Anterior cingulate cortex (tissue), 58 donors: ENCODE measurements at regions not wholly inside any gene's neighbourhood (a gene's known extent, or its start where the extent isn't known, plus 50 kb on each side); places are given as distances from the start of the nearest gene placed in this dataset.
"Not testable (repeated sequence)": the region's sequence is repeated elsewhere in the genome, so short reads cannot be mapped to it uniquely, and the experiment has no call there.

Source experiments
- DNase-seq, 58 donors: peaks; one replicate each; lab custom pipeline; 2025; lab: John Stamatoyannopoulos, UW

DNA sequence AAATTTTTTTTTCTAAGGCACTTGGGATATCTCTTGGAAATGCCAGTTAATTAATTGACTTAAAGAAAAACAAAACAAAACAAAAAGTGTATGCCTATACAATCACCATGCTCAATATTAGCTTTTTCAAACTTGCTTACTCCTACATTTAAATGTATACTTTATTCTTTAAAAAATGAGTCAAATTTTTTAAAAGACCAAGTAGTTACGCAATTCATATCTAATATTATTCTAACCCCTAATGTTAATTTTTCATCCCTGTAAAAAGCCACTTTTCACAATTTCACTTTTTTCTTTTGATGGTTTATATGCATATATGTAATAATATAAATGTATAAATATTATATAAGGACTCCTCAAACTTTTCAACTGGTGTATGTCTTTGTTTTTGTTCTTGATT is 211.2 kb downstream of the PRDM9 start:
- no peak for DNase-seq

DNA sequence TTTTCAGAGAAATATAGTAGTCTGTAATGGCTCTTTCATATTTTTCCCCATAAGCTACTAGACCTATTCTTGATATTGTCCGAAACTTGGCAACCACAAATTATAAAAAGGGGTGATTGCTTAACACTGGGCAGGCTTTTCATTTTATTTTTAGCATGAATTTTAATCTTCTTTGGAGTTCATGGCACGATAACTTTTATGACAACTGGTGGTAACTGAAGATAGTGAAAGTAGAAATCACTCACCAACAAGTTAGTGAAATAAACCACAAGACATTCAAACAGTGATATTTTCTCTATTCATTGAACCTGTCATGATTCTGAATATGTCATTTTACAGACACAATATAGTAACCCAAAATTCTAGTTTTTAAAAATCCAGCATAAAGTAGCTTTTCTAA is 213.9 kb downstream of the PRDM9 start:
- DNase-seq = no peak

DNA sequence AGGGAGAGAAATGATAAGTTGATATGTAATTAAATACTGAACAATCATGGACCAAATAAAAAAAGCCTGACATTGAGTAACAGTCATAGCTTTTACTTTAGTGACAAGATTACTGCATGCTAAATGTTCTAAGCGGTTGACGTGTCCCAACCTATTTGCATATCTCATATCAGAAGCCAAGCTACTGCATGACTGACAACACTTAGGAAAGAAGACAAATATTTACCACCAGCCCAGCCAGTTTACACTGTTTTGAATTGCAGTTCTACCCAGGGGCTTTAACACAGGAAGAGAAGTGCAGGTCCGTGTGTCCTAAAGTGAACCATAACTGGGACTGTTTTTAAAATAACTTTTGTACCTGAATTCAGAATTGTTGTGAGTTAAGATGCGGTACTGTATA is 219.9 kb downstream of the PRDM9 start:
- no peak for DNase-seq

DNA sequence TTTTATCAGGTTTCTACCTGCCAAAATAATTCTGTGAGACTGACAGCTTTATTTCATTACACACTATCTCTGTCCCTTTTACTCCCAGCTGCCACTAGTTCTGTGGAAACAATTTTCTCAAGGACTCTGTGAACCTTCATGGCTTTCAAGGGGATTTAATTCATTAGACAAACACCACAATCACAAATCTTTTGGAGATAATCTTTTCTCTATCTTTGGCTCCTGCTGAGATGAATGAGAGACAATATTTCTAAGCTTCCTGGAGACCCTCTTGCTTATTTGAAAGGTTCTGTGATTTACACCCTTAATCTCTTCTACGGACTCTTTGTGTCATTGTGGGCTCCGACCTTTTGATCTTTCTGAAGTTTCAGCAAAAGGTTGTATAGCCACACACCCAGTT is 222.6 kb downstream of the PRDM9 start:
- no peak for DNase-seq

DNA sequence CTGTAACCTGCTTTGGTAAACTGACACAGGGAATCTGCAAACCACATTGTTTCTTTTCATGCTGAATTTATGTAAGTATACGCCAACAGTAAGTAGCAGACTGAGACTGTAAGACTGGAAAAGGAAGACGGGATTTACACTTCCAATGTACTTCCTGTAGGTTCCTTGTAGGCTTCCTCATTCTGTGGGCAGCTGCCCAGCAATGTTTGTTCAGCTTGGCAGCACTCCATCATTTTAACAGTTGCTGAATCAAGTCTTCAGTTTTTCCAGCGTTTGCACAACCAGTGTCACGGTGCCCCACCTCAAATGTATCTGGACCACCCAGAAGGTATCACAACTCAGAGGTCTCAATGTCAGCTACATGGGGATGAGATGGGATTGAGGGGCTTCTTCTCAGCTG is 232.6 kb downstream of the PRDM9 start:
- no peak for DNase-seq

DNA sequence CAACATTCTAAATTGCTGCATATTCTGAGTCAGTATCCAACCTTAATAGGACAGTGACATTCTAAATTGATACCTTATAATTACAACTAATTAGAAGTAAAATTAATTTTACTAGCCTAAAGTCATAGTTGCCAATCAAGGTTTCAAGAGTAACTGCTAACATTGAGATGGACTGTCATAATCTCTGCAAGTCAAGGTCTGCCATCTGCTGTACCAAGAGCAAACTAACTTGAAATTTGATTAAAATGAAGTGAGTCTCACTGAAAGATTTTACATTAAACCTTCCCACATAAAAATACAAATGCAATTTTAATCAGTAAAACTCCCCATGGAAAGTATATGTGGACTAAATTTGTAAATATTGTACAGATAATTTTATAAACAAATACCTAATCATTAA is 235.3 kb downstream of the PRDM9 start:
- DNase-seq = no peak

DNA sequence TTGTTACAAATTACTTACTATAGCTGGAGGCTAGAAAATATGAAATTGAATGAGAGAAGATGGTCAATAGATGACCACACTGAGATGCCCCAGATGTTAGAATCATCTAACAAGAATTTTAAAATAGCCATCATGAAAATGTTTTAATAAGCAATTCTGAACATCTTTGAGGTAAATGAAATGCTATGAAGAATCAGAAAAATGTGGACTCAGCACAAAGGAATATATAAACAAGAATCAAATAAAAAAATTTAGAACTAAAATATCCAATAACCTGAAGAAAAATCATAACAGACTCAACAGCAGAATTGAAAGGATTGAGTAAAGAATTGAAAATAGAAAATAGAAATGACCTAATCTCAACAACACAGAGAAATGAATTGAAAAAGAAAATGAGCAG is 248.5 kb downstream of the PRDM9 start:
- DNase-seq = no peak

DNA sequence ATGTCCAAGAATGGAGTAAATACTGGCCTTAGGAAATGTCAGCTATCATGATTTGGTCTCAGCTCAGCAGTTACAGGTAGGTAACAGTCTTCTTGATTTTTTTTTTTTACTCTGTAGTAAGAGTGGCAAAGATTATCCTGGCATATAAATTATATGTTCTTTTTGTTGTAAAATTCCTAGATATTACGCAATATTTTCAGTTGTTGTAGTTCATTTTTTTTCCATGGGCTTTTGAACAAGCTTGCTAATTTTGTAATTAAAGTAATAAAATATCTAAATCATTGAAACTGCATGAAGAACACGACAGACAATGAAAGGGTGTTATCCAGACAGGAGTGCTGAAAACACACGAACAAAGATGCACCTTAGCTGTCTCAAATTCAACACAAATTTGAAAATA is 249.4 kb downstream of the PRDM9 start:
- no peak for DNase-seq

DNA sequence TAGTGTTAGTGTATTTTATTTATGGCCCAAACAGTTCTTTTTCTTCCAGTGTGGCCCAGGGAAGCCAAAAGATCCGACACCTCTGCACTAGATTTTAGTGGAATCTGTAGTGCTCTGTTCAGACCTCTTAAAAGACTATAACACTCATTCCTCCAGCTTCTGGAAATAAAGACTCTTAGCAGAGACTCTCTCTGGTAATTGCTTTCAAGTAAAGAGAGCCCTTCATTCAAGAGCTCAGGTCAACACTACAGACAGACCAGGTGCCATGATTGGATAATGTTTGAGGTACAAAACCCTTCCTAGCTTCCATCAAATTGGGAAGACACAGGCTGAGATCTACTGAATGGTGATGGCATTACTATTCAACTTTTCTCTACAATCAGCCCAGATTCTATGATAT is 255.8 kb downstream of the PRDM9 start:
- DNase-seq = no peak

DNA sequence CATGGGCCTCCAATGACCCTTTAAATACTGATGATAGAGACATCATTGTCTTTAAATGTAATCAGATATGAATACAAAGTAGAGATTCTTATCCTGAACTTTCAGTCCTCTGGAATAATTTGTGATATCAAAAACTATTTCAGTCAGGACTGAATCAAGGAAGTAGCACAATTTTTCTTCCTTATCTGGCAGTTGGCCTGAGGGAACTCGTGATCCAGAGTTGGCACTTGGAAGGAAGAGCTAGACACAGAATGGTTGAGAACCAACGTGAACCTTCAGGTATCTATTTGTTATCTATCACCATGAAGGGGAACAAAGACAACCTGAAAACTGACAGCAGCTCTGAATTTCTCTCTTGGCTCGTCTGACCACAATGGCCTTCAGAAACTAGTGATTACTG is 269.3 kb downstream of the PRDM9 start:
- DNase-seq = no peak

DNA sequence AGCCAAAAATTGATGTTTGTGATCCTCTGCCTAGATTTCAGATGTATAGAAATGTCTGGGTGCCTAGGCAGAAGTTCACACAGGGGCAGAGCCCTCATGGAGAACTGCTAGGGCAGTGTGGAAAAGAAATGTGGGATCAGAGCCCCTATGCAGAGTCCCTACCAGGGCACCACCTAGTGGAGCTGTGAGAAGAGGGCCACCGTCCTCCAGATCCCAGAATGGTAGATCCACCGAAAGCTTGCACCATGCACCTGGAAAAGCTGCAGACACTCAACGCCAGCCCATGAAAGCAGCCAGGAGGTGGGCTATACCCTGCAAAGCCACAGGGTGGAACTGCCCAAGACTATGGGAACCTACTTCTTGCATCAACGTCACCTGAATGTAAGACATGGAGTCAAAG is 292.9 kb downstream of the PRDM9 start:
- DNase-seq = not testable (repeated sequence)

DNA sequence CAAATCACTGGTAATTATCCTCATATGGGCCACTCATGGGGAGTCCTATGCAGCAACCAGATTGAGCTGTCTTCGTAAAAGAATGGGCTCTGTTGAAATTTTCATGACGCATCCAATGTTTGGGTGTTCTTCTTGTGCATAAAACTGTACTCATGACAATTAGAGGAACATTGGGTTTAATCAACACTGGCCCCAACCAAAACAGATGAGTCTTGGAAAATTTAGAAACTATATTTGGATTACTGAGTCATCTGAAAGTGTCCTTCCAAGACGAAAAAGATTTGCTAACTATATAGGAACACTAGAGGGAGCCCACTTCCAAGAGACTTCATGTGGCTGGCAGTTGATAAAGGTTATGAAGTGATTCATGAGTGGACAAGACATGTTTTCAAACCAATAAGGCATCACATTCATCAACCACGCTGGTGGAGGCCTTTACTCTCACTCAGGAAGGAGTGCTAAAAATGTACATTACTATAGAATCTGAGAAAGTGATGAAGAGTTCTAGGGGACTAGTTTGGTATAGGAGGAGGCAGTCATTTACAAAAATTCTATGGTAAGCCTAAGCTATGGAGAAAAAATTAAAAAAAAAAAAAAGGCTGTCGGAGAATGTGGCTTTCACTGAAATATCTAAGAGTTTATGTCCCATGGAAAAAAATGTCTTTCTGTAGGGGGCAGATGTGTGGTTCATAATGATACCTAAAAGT is 313.5 kb downstream of the PRDM9 start:
- peak in 1 of 58 donors; percentile 10 for DNase-seq

DNA sequence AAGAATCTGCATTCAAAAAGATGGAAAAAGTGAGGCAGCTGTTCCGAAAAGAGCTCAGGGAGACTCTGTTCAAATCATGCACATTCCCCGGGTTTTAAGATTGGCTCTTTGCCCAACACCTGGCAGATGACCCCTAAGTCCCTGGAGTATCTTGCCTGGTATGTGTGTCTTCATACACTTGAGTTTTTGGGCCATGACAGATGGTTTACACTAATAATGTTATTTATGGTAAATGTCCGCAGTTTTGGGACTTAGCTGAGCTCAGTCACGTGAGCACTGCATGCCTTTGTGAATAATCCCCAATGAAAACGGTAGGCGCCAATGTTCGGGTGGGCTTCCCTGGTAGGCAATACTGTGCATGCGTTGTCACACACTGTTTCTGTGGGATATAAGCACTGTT is 316.1 kb downstream of the PRDM9 start:
- DNase-seq = no peak

DNA sequence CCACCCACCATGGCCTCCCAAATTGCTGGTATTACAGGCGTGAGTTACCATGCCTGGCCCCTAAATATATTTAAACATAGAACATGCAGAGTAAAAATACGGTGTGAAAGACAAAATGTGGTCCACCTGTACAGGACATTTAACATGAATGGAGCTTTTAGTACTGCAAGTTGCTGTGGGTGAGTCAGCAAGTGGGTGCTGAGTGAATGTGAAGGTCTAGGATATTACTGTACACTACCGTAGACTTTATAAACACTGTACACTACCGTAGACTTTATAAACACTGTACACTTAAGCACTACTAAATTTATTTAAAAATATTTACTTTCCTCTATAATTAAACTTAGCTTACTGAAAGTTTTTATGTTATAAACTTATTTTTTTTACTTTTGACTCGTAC is 317.8 kb downstream of the PRDM9 start:
- no peak for DNase-seq

DNA sequence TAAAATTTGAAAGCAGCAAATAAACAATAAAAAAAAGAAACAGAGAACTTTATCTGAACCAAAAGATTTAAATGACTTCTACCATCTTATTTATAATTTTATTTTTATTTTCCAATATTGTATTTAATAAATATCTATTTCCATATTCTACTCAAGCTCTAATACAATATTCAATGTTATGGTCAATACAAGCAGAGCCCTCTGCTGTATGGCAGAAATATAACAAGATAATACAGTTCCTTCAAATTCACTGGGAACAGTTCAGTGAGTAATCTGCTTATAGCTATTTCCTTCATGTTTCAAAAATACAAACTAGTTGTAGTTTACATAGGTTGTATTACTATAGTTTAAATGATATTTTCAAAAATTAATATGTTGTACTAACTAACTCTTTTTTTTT is 332.7 kb downstream of the PRDM9 start:
- DNase-seq = no peak

DNA sequence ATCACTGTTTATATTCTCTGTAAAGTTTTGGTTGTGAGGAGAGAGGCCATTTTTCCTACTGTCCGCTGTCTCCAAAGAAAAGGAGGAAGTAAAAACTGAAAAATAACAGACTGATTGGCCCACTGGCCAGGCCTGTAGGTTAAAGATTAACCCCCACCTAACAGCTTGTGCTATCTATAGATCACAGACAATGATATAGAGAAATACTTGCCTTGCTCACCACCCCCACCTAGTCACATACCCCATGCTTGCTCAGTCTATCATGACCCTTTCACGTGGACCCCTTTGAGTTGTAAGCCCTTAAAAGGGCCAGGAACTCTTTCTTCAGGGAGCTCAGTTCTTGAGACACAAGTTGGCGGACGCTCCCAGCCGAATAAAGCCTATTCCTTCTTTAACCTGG is 357.4 kb downstream of the PRDM9 start:
- no peak for DNase-seq

DNA sequence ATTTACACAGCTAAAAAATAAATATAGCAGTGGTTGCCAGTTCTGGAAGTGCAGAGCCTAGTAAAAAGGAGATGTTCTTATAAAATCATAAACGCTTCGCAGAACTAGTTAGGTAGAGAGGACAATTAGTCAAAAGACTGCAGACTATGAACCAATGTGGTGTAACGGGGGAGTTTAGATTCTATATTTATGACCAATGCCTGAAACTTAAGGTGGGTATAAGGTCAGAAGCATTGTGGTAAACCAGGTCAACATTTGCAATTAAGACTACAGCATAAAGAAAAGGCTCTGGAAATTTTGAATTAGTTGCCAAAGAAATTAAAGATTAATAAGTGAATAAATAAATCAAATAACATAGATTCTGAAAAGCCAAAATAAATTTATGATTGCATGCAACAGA is 370.4 kb downstream of the PRDM9 start:
- no peak for DNase-seq

DNA sequence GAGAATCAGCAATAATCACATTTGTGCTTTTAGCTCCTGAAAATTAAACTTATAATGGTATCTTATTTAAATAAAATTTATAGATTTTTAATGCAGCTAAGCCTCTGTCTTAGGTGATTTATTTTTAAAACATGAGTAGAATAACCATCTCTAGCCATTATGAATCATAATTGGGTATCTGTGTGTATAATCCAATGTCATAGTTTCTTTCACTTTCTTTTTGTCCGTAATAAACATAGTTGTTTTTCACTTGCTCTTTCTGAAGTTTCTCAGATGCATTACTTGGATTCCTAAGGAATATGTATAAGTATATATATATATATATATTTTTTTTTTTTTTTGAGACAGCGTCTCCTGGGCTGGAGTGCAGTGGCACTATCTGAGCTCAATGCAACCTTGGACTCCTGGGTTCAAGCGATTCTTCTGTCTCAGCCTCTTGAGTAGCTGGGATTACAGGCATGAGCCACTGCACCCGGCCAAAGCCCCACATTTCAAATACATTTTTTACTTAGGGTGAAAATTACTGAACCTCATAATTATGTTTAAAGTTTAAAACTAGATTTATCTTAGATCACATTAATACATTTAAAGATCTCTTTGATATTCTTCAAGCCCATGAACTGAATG is 377.1 kb downstream of the PRDM9 start:
- DNase-seq = no peak

DNA sequence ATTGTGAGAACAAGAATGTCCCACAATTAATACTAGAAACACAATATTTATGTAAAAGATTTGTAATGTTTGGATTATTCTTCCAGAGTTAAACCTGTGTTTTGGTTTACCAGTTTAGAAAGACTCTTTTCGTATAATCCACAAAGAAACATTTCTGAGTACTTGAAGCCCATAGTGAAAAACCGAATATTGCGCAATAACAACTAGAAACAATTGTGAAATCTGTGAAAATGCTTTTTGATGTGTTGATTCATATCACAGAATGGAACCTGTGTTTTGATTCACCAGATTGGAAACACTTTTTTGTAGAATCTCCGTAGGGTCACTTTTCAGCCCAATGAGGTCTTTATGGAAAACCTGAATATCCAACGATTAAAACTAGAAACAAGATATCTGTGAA is 386.2 kb downstream of the PRDM9 start:
- no peak for DNase-seq

DNA sequence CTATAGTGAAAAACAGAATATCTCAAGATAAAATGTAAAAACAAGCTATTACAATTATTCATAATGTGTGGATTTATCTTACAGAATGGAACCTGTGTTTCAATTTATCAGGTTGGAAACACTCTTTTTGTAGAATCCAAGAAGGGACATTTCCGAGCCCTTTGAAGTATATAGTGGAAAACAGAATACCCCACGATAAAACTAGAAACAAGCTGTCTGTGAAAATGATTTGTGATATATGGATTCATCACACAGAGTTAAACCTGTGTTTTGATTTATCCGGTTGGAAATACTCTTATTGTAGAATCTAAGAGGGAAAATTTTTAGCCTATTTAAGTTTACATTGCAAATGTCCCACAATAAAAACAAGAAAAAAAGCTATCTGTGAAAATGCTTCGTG is 388.2 kb downstream of the PRDM9 start:
- DNase-seq = no peak

DNA sequence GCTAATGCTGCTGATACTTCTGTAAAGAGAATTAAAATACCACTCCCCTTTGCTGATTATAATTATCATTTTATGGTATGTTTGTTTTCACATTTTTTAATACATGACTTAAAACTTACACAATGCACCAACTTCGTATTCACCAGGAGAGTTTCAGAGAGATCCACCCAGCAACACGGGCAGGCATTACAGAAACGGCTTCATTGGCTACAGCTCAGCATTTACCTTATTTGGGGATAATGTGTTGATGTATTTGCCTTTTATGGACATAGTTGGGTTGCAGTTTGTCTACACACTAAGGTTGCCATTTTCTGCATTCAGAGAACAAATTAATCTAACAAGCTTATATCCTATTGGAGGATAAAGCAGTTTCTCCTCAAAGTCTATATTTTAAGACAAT is 423.6 kb downstream of the PRDM9 start:
- no peak for DNase-seq

DNA sequence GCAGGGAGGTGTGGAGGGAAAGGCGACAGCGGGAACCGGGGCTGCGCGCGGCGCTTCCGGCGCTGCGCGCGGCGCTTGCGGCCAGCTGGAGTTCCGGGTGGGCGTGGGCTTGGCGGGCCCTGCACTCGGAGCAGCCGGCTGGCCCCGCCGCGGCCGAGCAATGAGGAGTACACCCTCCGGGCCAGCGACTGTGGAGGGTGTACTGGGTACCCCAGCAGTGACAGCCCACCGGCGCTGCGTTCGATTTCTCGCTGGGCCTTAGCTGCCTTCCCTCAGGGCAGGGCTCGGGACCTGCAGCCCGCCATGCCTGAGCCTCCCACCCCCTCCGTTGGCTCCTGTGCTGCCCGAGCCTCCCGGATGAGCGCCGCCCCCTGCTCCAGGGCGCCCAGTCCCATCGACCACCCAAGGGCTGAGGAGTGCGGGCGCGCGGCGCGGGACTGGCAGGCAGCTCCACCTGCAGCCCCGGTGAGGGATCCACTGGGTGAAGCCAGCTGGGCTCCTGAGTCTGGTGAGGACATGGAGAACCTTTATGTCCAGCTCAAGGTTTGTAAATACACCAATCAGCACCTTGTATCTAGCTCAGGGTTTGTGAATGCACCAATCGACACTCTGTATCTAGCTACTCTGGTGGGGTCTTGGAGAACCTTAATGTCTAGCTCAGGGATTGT is 444.0 kb downstream of the PRDM9 start:
- not testable (repeated sequence) for DNase-seq
